Embryonic facial prominence (tissue), 1 donor: ENCODE measurements at regions not wholly inside any gene's neighbourhood (a gene's known extent, or its start where the extent isn't known, plus 50 kb on each side); places are given as distances from the start of the nearest gene placed in this dataset.

ENCODE experiments used
- DNase-seq: peaks from one replicate; pipeline ENCODE4 v3.0.0-alpha.2; 2016; ENCODE audit errors: extremely low spot score

DNA sequence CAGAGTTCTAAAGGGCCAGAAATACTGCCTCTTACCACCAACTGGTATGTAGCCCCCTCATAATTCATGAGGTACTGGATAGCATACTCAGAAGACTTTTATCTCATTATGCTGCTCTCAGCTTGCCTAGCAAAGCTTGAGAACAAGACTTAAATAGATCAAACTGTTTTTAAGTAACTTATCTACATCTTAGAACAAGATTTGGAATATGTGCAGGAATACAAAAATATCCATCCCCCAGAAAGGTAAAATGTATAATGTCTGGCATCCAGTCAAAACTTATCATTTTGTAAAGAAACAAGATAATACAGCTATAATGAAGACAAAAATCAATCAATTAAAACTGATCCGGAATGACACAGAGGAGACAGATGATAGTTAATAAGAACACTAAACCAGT is 400.4 kb upstream of the TGFBR2 start:
- DNase-seq: no peak

DNA sequence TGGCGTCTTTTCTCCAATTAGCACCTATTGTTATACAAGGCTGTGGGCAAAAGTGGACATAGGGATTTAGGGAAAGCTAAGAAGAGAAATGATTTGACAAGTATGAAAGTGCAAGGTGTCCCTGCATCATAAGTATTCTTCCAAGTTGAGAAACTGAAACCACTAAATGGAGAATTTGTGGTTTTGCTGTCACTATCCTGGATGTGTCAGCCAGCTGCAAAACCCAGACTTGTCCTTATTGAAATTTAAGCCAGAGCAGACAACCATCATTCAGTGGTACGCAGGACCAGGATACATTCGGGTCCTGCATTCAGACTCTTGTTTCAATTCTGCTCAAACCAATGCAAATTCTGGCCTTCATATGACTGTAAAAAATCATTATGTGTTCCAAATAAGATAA is 384.8 kb upstream of the TGFBR2 start:
- DNase-seq: no peak

- no peak for DNase-seq
Measured at GRCh38 chr3:30222441-30222840, 384.0 kb upstream of the TGFBR2 start.

DNA sequence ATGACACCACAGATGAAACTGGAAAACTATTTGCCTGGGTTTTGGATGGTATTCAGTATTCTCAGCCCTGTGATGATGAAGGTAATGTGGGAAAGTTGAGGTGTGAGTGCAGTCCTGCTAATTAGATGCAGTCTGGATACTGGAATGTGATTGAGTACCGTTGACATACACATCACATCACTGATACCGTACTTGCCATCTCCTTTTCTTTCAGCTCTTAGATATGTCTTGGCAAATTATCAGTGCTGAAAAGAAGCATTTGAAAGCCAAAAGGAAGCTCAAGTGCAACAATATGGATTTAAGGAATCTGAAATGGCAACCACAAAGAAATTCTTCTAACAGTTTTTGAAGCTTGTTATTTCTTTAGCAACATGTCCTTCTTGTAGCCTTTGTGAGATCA is 381.4 kb upstream of the TGFBR2 start:
- DNase-seq: no peak

DNA sequence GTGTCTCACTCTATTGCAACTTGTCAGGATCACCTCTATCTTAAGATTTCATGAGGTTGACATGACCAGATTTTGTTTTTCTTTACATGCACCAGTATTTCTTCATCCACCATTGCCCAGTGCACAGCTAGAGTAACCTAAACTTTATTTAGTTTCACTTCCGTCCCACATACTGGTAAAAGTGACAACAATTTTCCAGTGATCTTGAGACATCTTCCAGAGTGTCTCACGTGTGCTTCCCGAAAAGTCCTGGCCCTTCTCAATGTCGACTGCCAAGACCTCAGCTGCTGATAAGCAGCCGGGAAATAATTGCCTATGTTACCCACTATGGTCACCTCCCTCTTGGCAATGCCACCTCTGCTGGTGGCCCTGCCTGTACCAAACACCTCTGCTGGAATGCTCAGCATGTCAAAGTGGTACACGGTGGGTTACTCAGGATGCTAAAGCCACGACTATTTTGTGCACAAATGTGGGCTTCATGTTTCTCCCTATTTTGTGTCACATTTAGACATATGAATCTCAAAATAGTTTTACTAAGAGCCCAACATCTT is 379.7 kb upstream of the TGFBR2 start:
- DNase-seq: no peak

GRCh38 chr3:30227571-30228301 is 378.7 kb upstream of the TGFBR2 start:
- DNase-seq: no peak

DNA sequence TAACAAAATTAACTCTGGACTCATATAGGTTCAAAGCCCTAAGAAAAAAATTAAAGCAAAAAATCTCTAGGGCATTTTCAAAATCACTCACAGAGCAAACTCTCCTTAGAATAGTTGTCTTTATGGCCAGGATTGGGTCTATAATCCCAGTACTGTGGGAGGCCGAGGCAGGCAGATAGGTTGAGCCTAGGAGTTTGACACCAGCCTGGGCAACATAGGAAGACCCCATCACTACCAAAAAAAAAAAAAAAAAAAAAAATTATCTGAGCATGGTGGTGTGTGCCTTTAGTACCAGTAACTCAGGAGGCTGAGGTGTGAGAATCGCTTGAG is 378.1 kb upstream of the TGFBR2 start:
- DNase-seq: no peak

DNA sequence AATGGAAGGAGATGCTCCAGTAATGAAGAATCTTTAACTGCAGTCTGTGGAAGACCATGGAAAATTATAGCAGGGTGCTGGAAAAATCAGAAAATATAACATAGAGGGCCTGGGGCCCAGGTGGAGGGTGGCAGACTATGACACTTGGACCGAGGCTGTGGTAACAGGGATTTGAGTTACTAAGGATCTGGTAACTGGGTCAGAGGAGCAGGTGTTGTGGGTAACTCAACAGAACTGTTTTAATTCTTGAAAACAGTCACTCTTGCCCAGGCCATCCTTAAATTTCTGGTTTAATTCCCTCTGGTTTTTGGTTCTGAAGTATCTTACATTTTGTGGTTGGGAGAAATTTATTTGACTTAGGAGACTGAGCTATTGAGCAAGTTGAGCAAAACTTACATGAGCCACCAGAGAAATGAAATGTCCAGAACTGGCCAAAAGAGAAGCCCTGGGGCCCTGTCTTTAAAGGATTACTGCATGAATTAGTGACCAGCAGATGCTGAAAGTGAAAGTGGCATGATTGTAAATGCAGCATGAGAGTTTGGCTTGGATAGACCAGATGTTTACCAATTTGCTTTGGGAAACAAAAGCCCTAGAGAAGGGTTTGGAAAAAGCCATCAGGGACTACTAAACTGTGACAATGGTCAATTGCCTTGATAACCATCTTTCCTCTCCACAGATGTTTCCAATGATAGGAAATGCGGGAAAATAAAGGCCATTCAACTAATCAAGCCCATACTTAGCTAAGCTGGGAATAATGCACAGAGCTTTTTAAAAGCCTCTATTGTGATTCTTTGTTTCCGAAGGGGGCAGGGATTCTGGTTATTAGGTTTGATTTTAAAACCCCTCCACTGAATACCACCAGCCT is 374.9 kb upstream of the TGFBR2 start:
- DNase-seq: no peak

GRCh38 chr3:30232142-30232541 is 374.3 kb upstream of the TGFBR2 start:
- DNase-seq: no peak

GRCh38 chr3:30233913-30234646 is 372.3 kb upstream of the TGFBR2 start:
- DNase-seq: no peak

DNA sequence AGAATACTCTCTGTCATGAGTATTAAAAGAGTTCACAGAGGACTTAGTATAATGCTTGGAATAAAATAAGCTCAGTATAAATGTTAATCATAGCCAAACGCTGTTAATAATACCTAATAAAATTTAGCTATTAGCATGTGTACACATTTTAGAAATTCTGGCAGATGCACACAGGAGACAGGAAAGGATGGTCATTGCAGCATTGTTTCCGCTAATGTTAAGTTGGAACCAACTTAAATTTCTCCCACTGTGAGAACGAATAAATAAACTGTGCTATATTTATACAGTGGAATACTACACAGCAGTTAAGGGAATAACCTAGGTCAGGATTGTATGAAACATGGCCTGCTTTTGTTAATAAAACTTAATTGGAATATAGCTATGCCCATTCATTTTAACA is 370.4 kb upstream of the TGFBR2 start:
- no peak for DNase-seq

GRCh38 chr3:30241721-30242120 is 364.7 kb upstream of the TGFBR2 start:
- no peak for DNase-seq

DNA sequence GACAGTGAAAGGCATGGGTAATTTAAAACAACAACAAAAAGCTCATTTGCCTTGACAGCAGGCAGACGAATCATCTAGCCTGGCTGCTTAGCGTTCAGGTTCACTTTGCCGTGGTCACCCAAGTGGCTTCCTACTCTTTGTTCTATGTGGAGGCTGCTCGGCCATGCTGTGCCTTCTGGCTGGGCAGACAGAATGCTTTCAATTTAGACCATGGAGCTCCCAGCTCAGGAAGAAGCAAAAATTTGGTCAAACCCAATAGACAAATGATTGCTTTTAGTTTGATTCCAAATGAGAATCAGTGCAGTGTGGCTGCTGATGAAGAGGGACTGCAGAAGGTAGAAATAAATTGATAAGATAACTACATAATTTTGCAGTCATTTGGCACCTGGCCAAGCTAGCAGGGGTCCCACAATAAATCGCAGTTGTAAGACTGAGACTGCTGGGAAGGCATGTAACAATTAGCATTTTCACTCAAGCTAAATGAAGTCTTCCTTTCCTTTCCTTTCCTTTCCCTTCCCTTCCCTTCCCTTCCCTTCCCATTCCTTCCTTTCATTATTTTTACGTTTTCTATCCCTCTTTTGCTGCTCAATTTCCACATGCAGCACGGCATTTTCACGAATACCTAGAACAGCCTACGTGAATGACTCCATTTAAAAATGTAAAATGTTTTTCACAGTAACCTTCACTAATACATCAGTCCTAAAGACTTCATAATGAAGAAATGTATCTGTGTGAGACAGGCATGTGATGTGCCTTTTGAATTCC is 360.4 kb upstream of the TGFBR2 start:
- no peak for DNase-seq

DNA sequence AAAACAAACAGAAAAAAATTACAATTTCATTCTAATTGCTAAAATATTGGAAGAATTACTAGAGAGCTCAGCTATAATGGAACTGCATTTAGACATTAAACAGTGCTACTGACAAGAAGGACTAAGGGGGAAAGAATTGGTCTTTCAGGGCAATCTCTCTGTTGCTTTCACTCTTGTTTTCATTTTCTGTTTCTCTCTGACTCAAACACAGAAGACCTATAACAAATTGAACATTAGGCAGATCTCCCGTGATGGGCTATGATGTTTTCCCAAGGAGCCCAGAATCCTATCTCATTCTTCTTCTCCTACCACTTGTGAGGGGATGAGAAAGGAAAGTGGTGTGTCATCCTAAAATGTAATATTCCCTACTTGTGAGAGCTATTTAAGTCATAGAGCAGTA is 358.0 kb upstream of the TGFBR2 start:
- no peak for DNase-seq

DNA sequence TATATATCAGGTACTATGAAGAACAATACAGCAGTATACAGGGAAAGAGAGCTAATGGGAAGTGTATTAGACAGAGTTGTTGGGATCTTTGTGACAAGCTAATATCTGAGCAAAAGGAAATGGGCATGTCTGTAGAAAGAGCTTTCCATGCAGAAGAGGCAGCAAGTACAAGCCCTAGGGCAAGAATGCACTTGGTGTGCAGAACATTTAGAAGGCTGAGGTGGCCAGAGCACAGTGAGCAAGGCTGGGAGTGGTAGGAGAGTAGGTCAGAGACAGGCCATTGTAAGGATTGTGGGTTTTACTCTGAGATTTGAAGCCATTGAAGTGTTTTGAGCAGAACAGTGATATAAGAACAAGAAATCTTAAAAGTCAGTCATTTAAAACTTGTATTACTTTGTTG is 353.9 kb upstream of the TGFBR2 start:
- DNase-seq: no peak

DNA sequence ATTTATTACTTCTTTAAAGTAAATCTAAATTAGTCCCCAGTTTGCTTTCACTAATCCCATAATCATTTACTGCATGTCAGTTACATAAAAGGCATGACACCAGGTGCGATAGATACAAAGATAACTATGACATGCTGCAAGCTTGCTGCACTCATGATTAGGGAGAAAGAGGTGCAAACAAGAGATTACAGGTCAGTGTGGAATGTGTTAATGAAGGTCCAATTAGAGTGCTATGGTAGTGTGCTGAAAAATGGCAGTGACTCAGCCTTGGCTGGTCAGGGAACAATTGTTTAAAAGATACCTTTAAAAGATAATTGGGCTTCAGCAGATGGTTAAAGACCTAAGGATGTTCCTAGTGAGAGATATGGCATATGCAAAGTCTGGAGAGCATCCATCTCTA is 352.6 kb upstream of the TGFBR2 start:
- DNase-seq: no peak

DNA sequence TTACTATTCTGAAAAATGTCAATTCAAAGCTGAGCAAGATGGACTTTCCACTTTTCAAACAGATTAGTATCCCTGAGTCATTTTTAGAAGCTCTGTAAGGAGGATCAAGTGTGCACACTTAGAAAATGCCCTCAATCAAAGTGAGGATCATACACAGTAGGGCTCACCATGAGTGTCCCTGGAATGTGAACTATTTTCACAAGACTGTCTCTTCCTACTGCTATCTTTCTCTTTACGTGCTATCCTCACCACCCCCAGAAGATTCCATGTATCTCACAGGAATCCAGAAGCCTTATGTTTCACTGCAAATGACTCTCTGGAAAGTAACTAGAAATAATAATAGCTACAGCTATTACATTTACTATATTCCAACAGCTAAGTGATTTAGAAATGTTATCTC is 349.9 kb upstream of the TGFBR2 start:
- DNase-seq: no peak

DNA sequence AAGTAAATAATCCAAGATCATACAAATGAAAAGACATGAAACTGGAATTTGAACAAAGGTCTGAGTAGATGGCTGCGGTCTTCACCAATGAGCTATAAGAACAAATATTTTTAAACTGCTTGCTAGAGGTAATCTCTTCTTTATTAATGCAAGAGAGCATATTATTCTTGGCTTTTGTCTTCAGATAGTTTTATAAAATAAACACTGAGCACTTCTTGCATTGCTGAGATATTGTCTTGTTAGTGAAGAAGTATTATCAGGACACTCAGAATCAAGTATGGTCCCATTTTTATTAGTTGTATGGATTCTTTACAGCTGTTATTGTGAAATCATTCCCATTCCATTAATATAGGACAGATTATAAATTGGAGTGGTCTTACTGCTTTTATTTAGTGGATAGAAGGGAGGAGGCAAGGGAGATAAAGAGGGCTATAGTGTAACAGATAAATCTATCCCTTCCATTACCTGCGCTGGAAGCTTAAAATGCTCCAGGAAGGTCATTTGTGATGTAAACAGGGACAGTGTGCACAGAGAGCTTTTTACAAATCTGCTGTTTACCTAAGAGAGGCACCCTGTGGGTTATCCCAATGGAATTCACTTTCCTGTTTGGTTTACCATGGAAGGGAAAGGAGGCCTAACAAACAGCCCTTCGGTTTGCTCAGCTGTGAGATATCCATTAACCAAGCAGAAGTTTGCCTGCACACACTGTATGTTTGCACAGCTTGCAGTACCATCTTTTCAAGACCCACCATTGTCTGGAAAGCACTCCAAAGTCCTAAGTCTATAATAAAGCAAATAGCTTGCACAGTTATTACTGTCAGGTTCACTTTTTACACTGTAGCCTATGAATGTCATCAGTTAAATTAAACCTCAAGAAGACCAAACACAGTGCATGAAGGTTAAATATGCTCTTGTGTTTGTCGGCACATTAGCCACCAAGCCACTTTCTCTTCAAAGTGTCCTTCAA is 347.7 kb upstream of the TGFBR2 start:
- no peak for DNase-seq

- no peak for DNase-seq
Measured at GRCh38 chr3:30259730-30260129, 346.7 kb upstream of the TGFBR2 start.

GRCh38 chr3:30260762-30261161 is 345.6 kb upstream of the TGFBR2 start:
- DNase-seq: no peak
